ENCODE measurements at regions not wholly inside any gene's neighbourhood (a gene's known extent, or its start where the extent isn't known, plus 50 kb on each side); places are given as distances from the start of the nearest gene placed in this dataset.

GRCh38 chr3:18704326-18704725 is 279.2 kb upstream of the SATB1 start:
- no peak for TF ChIP-seq POLR2A (IDR thresholded peaks at IDR 0.05)
- TF ChIP-seq, protein P1, sequence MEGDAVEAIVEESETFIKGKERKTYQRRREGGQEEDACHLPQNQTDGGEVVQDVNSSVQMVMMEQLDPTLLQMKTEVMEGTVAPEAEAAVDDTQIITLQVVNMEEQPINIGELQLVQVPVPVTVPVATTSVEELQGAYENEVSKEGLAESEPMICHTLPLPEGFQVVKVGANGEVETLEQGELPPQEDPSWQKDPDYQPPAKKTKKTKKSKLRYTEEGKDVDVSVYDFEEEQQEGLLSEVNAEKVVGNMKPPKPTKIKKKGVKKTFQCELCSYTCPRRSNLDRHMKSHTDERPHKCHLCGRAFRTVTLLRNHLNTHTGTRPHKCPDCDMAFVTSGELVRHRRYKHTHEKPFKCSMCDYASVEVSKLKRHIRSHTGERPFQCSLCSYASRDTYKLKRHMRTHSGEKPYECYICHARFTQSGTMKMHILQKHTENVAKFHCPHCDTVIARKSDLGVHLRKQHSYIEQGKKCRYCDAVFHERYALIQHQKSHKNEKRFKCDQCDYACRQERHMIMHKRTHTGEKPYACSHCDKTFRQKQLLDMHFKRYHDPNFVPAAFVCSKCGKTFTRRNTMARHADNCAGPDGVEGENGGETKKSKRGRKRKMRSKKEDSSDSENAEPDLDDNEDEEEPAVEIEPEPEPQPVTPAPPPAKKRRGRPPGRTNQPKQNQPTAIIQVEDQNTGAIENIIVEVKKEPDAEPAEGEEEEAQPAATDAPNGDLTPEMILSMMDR (IDR thresholded peaks at IDR 0.05), result no peak
